Retinal pigment epithelial cell (primary cell): ENCODE measurements at regions not wholly inside any gene's neighbourhood (a gene's known extent, or its start where the extent isn't known, plus 50 kb on each side); places are given as distances from the start of the nearest gene placed in this dataset.

Experiments
- DNase-seq: peaks from one replicate; pipeline ENCODE4 v3.0.0-alpha.2; 2010; ENCODE audit warnings: low read depth
- H3K4me3 ChIP-seq: 2 replicates; pipeline ENCODE4 v1.5.1; 2011; ENCODE audit warnings: mild to moderate bottlenecking, low read length, control low read depth, moderate library complexity
- CTCF ChIP-seq: conservative IDR thresholded peaks from 2 replicates; pipeline ENCODE4 v1.5.1; 2011; ENCODE audit warnings: low read depth, low read length, control low read depth, inconsistent platforms

- no peak for DNase-seq
- no peak for TF ChIP-seq CTCF
- H3K4me3 ChIP-seq, result no peak overlapping the region
Observed at GRCh38 chrX:80290834-80291233, 129.4 kb upstream of the TENT5D start.

GRCh38 chrX:80293354-80293753 is 126.9 kb upstream of the TENT5D start:
- H3K4me3 ChIP-seq, result no peak overlapping the region
- TF ChIP-seq CTCF, result no peak
- DNase-seq, result no peak

- no peak overlapping the region for H3K4me3 ChIP-seq
- no peak for DNase-seq
- TF ChIP-seq CTCF, result no peak
Observed at GRCh38 chrX:80306007-80306406, 114.2 kb upstream of the TENT5D start.

- no peak overlapping the region for H3K4me3 ChIP-seq
- DNase-seq, result no peak
- TF ChIP-seq CTCF, result no peak
Observed at GRCh38 chrX:80312448-80312847, 107.8 kb upstream of the TENT5D start.

GRCh38 chrX:80316526-80316925 is 103.7 kb upstream of the TENT5D start:
- no peak overlapping the region for H3K4me3 ChIP-seq
- no peak for TF ChIP-seq CTCF
- DNase-seq, result no peak

- no peak for DNase-seq
- TF ChIP-seq CTCF, result no peak
- no peak overlapping the region for H3K4me3 ChIP-seq
Observed at GRCh38 chrX:80317646-80318045, 102.6 kb upstream of the TENT5D start.

- TF ChIP-seq CTCF, result no peak
- DNase-seq, result no peak
- no peak overlapping the region for H3K4me3 ChIP-seq
Observed at GRCh38 chrX:80331285-80331684, 89.0 kb upstream of the TENT5D start.
